ENCODE measurements at regions not wholly inside any gene's neighbourhood (a gene's known extent, or its start where the extent isn't known, plus 50 kb on each side); places are given as distances from the start of the nearest gene placed in this dataset.

- DNase-seq (ENCODE audit: low read depth, low spot score) (no peak), FAIRE-seq (no peak)
- intact Hi-C loops (cut with micrococcal nuclease): loop anchor here (10.0 kb wide), 1 partner anchor 1315 kb away; no protein-coding TSS in a partner anchor
- no peaks in the 10 kb centered on the region for H3K79me2 ChIP-seq (ENCODE audit: control insufficient read depth, insufficient read depth, low read length)
- H4K20me1 ChIP-seq (replicated peaks; ENCODE audit: control insufficient read depth, extremely low read depth, insufficient read depth, low read length): no peaks in the 10 kb centered on the region
- ChIA-PET CTCF (no interaction called here), POLR2A (no interaction called here)
- H3K4me3 ChIP-seq (replicated peaks in 1 of 3; ENCODE audit: insufficient read depth in 1 of 3, low read depth in 1 of 3, low read length in 3 of 3): no peak overlapping the region
- H3K36me3 ChIP-seq (ENCODE audit: control insufficient read depth in 2 of 2, extremely low read depth in 1 of 2, insufficient read depth in 2 of 2, low read length in 2 of 2): no peaks in the 10 kb centered on the region
- no peaks in the 10 kb centered on the region for H3K4me1 ChIP-seq (ENCODE audit: control insufficient read depth, extremely low read depth, insufficient read depth, low read length)
- TF ChIP-seq GATA2 (IDR thresholded peaks at IDR 0.05; ENCODE audit: insufficient read depth, insufficient read length, low read depth, low read length): no peak
- TF ChIP-seq EZH2 (IDR thresholded peaks at IDR 0.05; ENCODE audit: borderline replicate concordance, low read depth, low read length, severe bottlenecking): no peak
- no peak for TF ChIP-seq POLR2A (IDR thresholded peaks at IDR 0.05; ENCODE audit: low read depth, low read length)
- no peak for TF ChIP-seq JUN (IDR thresholded peaks at IDR 0.05; ENCODE audit: borderline replicate concordance, insufficient read depth, insufficient read length, low read depth)
- no peak for TF ChIP-seq CTCF (IDR thresholded peaks at IDR 0.05; ENCODE audit: extremely low read depth in 1 of 2, insufficient read depth in 1 of 2, low read depth in 1 of 2, low read length in 2 of 2)
- no peak for TF ChIP-seq MAX (IDR thresholded peaks at IDR 0.05; ENCODE audit: insufficient read depth, insufficient read length)
- TF ChIP-seq POLR2AphosphoS5 (IDR thresholded peaks at IDR 0.05; ENCODE audit: insufficient read depth, low read depth, low read length): no peak
- no peak for TF ChIP-seq FOS (IDR thresholded peaks at IDR 0.05; ENCODE audit: borderline replicate concordance, insufficient read depth, low read length)
- TF ChIP-seq MYC (IDR thresholded peaks at IDR 0.05; ENCODE audit: low read depth, low read length): no peak
- H3K9me1 ChIP-seq (replicated peaks; ENCODE audit: control insufficient read depth, extremely low read depth, insufficient read depth, low read length): no peaks in the 10 kb centered on the region
- dilution Hi-C loops (cut with MboI; ENCODE audit: extremely low pct_ligation_motif_present, low sequenced_read_pairs): no loop called here
- no peak overlapping the region for H3K9ac ChIP-seq (replicated peaks; ENCODE audit: extremely low read depth, insufficient read depth, low read length)
- H3K9me3 ChIP-seq (replicated peaks; ENCODE audit: control insufficient read depth, insufficient read depth, low read length): no peaks in the 10 kb centered on the region
- no peak overlapping the region for H3K4me2 ChIP-seq (ENCODE audit: insufficient read depth, low read length)
- no peak overlapping the region for H2AFZ ChIP-seq (ENCODE audit: low read depth, low read length)
- no peaks in the 10 kb centered on the region for H3K27me3 ChIP-seq (ENCODE audit: control insufficient read depth in 2 of 2, insufficient read depth in 2 of 2, low read length in 2 of 2)
- no TSS peak for BruUV-seq (replicated peaks)
- no peak overlapping the region for H3K27ac ChIP-seq (ENCODE audit: insufficient read depth, low read depth, low read length)
Measured at GRCh38 chr13:22789916-22790315, 390.9 kb upstream of the SGCG start.

Measured in endothelial cell of umbilical vein (primary cell).